MCF 10A (cell line): ENCODE measurements at regions not wholly inside any gene's neighbourhood (a gene's known extent, or its start where the extent isn't known, plus 50 kb on each side); places are given as distances from the start of the nearest gene placed in this dataset.

Experiments
- BruUV-seq: library from RNA; stranded (reverse); fragments of 400-500 nt; replicated peaks from 2 replicates; lab custom pipeline; 2021; lab: Mats Ljungman, UMichigan
- CTCF ChIA-PET: fragments of 300-600 bp; sonication (Branson Sonifier 250); formaldehyde crosslinking; extraction: SDS; loops from one replicate; lab custom pipeline; 2021; ENCODE audit warnings: antibody characterized with exemption, inconsistent platforms; lab: Yijun Ruan, JAX
- POLR2A ChIA-PET: fragments of 300-600, 350-650 bp; sonication (Branson Sonifier 250); formaldehyde crosslinking; extraction: SDS; loops from one replicate; lab custom pipeline; 2020; ENCODE audit warnings: antibody characterized with exemption, inconsistent platforms; lab: Yijun Ruan, JAX
- DNase-seq: peaks from one replicate; pipeline ENCODE4 v3.0.0-alpha.2; 2018; ENCODE audit not compliant: unreplicated experiment
- H3K27ac Mint-ChIP-seq: one replicate; pipeline ENCODE4 v1.8.0; 2022; ENCODE audit warnings: mild to moderate bottlenecking, low read depth, mixed read lengths; ENCODE audit not compliant: unreplicated experiment
- H3K27me3 Mint-ChIP-seq: one replicate; pipeline ENCODE4 v1.8.0; 2022; ENCODE audit warnings: mixed read lengths; ENCODE audit not compliant: insufficient read depth, unreplicated experiment
- H3K36me3 Mint-ChIP-seq: one replicate; pipeline ENCODE4 v1.8.0; 2022; ENCODE audit warnings: mild to moderate bottlenecking, moderate library complexity, mixed read lengths; ENCODE audit not compliant: insufficient read depth, unreplicated experiment
- H3K4me1 Mint-ChIP-seq: one replicate; pipeline ENCODE4 v1.8.0; 2022; ENCODE audit warnings: mixed read lengths; ENCODE audit not compliant: insufficient read depth, unreplicated experiment
- H3K4me3 Mint-ChIP-seq: one replicate; pipeline ENCODE4 v1.8.0; 2022; ENCODE audit warnings: mild to moderate bottlenecking, moderate library complexity, mixed read lengths; ENCODE audit not compliant: unreplicated experiment
- H3K9me3 Mint-ChIP-seq: one replicate; pipeline ENCODE4 v1.8.0; 2022; ENCODE audit warnings: mixed read lengths; ENCODE audit not compliant: unreplicated experiment
- CTCF ChIP-seq: fragments of 200-600 bp; IDR thresholded peaks from one replicate; pipeline ENCODE4 v1.8.0; 2022; ENCODE audit warnings: antibody characterized with exemption, mild to moderate bottlenecking; ENCODE audit not compliant: unreplicated experiment
- intact Hi-C: fragments of 100-400 bp; cut with micrococcal nuclease; formaldehyde crosslinking; loops from 2 replicates; pipeline ENCODE4 v1.14.1; 2022

- BruUV-seq: no TSS peak
Measured at GRCh38 chr9:99511723-99512122, 289.6 kb downstream of the SEC61B start.

GRCh38 chr9:99513441-99514112 lies 291.5 kb downstream of the SEC61B start:
- CTCF ChIA-PET: no interaction called here
- Mint-ChIP-seq H3K27ac (no peak overlapping the region), H3K4me3 (no peak overlapping the region), H3K9me3 (no peaks in the 10 kb centered on the region), H3K4me1 (peaks cover 6% of the 10 kb centered on the region), H3K27me3 (no peaks in the 10 kb centered on the region), H3K36me3 (no peaks in the 10 kb centered on the region)
- no peak for TF ChIP-seq CTCF
- intact Hi-C loops: no loop called here
- no TSS peak for BruUV-seq
- DNase-seq: no peak
- POLR2A ChIA-PET: no interaction called here

More at GRCh38 chr9:99511723-99512122, 289.6 kb downstream of the SEC61B start:
- ChIA-PET CTCF (interaction anchor here (0.9 kb wide), 1 partner anchor 15 kb away, joined by 4 read pairs; no protein-coding TSS in a partner anchor), POLR2A (interaction anchor here (0.5 kb wide), 1 partner anchor 121 kb away, joined by 3 read pairs; no protein-coding TSS in a partner anchor)
- Mint-ChIP-seq H3K27ac (no peak overlapping the region), H3K36me3 (no peaks in the 10 kb centered on the region), H3K4me3 (no peak overlapping the region), H3K9me3 (no peaks in the 10 kb centered on the region), H3K27me3 (no peaks in the 10 kb centered on the region), H3K4me1 (peaks cover 6% of the 10 kb centered on the region)
- intact Hi-C loops: no loop called here
- TF ChIP-seq CTCF: no peak
- DNase-seq: no peak

GRCh38 chr9:99515093-99515492 lies 293.0 kb downstream of the SEC61B start:
- Mint-ChIP-seq H3K4me3 (no peak overlapping the region), H3K27me3 (no peaks in the 10 kb centered on the region), H3K36me3 (no peaks in the 10 kb centered on the region), H3K4me1 (peaks cover 6% of the 10 kb centered on the region), H3K27ac (no peak overlapping the region), H3K9me3 (no peaks in the 10 kb centered on the region)
- POLR2A ChIA-PET: no interaction called here
- intact Hi-C loops: no loop called here
- no peak for TF ChIP-seq CTCF
- CTCF ChIA-PET: interaction anchor here (0.5 to 0.7 kb wide), 2 partner anchors 191 to 1500 kb away, joined by 3 read pairs; no protein-coding TSS in a partner anchor
- no peak for DNase-seq
- no TSS peak for BruUV-seq

- BruUV-seq: no TSS peak
- no peak overlapping the region for H3K27ac Mint-ChIP-seq
- intact Hi-C loops: no loop called here
- ChIA-PET CTCF (interaction anchor here (0.5 to 0.7 kb wide), 2 partner anchors 192 to 1499 kb away, joined by 3 read pairs; no protein-coding TSS in a partner anchor), POLR2A (no interaction called here)
- no peak overlapping the region for H3K4me3 Mint-ChIP-seq
- H3K4me1 Mint-ChIP-seq: peaks cover 6% of the 10 kb centered on the region
- TF ChIP-seq CTCF: no peak
- no peaks in the 10 kb centered on the region for H3K27me3 Mint-ChIP-seq
- H3K36me3 Mint-ChIP-seq: no peaks in the 10 kb centered on the region
- DNase-seq: no peak
- H3K9me3 Mint-ChIP-seq: no peaks in the 10 kb centered on the region
Measured at GRCh38 chr9:99515895-99516656, 294.0 kb downstream of the SEC61B start.
